ENCODE measurements at regions not wholly inside any gene's neighbourhood (a gene's known extent, or its start where the extent isn't known, plus 50 kb on each side); places are given as distances from the start of the nearest gene placed in this dataset.

DNA sequence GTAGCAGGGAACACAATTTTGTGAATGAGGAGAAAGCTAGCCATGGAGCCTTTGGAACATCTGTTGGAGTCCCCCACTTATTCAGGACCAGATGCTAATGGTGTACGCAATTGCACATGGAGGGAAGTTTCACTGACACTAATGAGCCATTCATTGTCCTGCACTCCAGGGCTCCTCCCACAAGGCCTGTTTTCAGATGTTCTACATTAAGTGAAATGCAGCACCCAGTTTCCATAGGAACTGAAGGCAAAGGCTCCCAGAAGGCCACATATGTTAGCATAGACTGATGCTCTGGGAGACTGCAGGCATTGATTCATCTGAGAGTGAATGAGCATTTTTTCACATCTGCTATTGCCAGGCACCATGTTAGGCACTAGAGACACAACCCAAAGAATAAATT, 399.5 kb downstream of the ETS1 start:
- DNase-seq, result no peak

DNA sequence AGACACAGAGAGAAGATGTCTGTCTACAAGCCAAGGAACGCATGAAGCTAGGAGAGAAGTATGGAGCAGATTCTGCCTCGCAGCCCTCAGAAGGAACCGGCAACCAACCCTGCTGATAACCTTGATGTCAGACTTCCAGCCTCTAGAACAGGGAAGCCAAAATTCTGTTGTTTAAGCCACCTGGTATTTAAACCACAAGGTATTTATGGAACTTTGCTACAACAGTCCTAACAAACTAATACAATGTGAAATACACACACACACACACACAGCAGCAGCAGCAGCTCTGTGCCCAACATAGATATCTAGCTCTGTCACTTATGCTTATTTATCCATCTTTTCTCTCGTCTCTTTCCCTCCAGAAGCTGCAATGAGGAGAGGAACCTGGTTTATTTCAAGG, 400.0 kb downstream of the ETS1 start:
- no peak for DNase-seq

DNA sequence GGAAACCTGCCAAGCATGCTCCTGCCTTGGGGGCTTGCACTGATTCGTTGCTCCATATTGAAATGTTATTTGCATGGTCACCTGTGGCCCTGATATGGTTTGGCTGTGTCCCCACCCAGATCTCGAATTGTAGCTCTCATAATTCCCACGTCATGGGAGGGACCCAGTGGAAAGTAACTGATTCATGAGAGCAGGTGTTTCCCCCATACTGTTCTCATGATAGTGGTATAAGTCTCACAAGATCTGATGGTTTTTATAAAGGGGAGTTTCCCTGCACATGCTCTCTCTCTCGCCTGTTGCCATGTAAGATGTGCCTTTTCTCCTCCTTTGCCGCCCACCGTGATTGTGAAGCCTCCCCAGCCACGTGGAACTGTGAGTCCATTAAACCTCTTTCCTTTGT, 402.4 kb downstream of the ETS1 start:
- DNase-seq, result no peak

DNA sequence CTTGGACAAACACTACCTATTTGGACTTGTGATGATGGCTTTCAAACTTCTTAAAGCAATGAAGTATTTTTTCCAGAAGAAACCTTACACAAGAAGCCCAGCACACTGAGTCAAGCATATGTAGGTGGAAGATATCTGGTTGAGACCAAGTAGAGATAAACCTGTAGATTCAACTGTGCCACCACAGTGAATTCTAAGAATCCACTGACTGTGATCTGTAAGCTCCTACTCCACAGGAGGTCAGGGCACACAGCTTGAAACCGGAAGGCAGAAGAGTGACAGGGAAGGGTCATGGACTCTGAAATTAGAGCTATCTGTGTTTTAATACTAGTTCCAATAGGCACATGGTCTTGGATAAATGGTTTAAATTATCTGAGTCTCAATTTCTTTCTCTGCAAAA, 404.5 kb downstream of the ETS1 start:
- DNase-seq, result no peak

DNA sequence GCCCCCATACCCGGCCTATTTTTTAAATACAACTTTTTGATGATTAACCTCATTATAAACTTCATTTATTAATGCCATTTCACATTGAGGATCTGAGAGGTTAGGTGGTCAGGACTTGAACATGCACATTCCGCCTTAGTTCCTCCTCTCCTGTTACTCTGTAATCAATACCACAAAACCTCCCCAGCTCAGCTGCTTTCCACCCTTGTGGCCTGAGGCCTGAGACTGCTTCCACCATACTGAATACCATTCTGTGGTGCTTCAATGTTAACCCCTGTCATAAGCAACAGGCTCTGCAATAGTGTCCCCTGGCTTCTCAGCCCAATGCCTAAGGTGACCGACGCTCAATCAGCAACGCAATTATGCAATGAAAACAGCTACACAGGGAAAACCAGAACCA, 405.4 kb downstream of the ETS1 start:
- DNase-seq, result no peak

DNA sequence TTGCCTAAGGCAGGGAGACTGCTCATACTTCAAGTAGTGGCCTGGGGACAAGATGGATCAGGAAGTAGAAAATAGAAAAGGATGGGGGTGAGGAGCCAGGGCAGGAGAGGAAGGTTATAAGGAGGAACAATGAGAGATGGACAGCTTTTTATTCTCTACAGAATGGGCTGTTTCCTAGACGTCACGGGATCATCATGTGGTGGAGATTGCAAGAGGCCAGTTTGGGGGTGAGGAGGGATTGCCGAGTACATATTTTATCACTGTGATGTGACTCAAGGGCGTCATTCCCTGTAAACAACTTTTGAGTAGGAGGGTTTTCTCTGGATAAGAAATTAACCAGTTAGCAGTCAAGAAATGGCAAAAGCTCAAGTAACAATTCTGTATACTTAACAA, 406.3 kb downstream of the ETS1 start:
- DNase-seq, result no peak

DNA sequence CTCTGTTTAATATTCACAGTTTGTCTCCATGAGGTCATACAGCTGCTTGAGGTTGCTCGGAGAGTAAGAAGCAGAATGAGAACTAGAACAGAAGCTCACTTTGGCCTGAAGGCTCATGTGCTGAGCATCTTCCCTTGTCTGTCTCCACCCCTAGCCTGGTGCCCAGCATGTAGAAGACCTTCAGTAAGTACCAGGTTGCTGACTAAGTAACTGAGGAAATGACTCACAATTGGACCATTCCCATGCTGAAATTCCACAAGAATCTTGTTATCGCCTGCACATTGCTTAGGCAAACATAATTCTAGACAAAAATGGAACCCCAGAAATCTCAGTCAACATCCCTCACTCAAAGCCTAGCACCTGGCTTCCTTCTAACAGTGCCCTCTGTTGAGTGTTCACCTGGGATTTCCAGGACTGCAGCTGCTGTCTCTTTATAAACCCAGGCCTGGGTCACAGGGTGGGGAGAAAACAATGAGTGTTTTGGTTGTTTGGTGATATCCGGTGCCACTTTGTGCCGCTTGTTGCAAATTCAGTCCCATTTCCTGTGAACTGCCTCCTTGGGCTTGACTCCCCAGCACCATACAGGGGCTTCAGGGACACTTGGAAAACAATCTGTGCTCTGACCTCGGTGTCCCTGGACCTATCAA, 406.8 kb downstream of the ETS1 start:
- DNase-seq, result no peak

DNA sequence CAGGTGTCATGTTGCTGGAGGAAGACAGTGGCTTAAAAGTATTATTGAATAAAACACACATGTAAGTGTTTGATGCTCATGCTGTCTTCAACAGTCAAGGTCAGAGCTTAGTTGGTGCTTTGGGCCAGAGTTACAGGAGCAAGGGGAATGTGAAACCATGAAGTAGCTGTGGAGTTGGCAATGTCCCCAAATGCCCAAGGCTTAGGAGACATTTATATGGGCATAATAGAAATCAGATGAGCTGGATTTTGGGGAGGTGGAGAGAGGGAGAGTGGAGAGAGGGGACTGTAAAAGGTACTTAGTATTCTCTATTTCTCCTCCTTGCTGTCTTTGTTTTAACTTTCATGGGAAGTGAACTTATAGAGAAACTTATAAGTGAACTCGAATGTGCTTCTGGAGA, 407.8 kb downstream of the ETS1 start:
- no peak for DNase-seq

DNA sequence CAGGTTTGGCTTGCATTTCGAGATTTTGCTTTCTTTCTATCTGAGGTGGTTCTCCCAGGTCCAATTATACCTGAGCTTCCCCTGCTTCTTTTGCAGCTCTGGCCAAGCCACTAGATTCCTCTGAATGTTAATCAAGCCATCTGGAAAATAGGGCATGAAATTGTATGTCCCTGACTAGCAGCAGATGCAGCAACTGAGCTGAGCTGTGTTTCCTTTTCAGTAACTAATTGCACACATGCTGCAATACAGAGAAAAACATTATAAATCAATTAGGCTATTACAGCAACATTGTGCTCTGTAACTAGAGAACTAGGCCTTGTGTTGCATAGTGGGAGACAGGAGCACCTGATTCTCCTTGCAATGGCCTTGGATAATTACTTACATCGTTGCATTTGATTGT, 408.3 kb downstream of the ETS1 start:
- peak; percentile 86 for DNase-seq

DNA sequence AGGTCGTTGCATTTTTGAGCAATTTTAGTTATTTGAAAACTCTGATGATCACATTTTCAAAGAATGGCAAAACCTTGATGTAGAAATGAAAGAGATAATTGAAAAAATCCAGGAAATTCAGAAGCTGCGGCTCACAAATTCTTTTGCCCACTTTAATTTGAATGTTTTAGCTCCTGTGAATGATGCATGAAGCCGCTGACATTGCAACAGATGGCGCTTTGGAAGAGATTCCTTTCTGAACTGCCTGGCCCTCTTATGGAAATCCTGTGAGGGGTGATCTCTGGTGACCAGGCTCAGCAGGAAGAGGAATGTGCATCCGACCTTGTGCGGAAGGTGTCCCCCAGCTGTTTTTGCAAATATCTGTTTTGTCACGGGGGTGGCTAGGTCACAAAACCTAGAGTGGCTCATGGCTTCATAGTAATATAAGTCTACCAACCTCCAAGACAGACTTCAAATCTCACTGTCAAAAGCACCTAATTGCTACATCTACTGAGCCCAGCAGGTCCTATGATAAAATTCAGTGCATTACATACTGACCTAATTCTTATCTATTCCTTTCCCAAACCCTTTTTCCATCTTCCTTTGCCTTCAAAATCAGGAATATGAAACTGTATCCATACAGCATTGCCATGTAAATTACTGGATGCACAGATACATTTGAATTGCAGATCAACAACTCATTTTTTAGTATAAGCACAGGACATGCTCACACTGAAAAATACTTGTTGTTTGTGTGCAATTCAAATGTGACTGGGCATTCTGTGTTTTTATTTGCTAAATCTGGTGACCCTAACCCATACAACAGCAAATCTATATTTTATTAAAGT, 412.7 kb downstream of the ETS1 start:
- no peak for DNase-seq

DNA sequence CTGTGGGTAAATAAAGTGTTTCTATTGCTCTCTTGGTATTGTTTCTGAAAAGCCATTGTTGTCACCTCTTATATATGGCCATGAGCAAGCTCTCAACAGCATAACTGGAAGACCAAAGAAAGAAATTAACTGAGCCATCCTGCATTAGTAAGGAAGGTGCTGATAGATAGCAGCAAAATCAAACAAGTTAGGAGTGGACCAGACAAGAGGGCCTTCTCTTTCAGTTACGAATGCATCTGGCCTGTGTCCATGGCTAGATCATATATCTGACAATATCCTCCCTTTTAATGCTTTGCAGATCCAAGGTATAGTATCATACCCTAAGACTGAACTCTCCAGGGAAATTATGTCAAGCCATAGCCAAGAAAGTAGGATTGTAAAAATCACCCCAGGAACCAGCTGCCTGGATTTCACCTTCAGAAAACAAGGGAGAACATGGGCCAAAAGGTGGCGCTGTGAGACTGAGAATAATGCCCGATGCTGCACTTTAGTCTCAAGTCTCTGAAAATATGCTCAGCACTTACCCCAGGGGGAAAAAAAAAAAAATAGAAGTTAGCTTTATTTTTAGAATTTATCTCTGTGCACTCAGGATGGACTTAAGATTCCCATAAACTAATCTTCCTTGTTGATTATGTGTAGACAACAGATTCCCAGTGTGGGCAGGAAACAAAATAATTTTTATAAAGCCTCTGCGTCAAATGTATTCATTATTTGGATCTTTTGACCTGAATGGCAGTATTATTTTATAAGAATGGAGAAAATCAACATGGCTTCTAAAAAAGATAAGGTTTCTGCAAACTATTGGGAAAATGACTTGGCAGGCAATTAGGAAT, 415.1 kb downstream of the ETS1 start:
- peak; percentile 43 for DNase-seq

DNA sequence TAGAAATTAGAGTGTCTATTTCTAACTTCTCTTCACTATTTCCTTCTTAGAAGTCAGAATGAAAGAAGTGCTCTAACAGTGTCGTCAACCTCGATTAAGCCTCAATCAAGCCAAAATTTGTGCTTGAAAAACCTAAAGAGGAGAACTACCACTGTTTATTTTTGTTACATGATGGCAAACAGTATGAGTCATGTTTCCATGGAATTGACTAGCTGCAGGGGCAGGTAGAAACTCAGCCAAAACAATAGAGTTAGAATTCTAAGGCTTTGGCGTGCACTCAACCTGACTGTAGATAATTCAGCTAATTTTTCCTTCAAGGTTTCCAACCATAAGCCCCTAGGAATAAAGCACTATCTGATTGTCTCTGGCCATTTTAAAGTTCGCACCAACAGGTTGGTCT, 415.9 kb downstream of the ETS1 start:
- no peak for DNase-seq

DNA sequence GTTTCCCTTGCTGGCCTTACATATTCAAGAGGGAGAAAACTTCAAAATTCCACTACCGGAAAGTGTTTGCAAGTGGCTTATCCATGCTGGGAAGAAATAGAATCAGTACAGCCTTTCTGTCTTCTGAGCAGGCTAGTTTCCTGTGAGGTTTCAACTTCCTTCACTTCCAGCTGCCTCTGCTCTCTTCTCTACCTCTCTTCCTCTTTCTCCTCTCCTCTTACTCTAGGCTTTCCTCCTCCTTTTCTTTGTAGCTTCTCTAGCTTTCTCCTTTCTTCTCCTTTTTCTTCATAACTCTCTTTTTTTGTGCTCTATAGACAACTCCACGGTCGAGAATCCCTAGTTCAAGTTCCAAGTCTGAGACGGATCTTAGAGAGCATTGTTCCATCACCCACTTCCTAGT, 421.8 kb downstream of the ETS1 start:
- DNase-seq, result no peak

DNA sequence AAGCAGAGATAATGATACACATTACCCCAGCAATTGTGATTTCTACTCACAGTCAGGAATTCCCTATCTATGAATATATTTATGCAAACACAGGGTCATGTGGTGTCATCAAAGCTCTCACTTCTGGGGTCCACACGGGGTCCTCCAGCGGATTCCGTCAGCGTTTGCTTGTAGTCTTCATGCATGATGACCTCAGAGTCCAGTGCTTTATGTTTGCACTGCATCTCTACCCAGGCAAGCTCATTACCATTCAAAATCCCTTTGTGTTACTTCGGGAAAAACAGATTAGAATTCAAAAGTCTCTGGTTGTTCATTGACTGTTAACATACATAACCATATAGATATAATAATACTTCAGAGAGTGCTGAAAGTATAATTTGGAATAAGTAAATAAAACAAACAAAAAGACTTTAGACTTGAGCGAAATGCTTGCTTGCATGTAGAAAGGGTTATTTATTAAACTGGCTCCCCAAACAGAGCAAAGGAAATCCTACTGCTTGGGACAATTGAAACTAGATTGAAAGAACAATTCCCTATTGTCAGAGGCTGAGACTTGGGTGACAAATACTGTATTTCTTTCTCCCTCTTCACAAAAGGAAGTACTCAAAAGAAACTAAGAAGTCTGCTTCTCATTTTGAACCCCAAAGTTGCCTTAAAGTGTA, 423.1 kb downstream of the ETS1 start:
- no peak for DNase-seq

DNA sequence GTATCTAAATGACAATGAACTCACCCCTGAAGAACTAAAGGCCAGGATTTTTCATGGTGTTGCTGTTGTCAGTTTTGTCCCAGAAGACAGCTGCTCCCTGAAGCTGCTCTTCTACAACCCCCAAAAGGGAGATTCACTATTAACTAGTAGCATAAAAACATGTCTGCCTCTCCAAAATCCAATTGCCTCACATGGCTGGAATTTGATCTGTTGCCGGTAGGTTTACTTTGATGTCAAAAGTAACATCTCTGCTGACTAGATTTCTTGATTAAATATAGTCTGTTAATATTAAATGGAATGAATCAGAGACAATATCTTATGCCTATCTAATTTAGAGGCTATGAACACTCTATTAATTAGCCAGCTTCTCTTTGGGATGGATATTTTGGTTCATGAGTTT, 425.4 kb downstream of the ETS1 start:
- no peak for DNase-seq

DNA sequence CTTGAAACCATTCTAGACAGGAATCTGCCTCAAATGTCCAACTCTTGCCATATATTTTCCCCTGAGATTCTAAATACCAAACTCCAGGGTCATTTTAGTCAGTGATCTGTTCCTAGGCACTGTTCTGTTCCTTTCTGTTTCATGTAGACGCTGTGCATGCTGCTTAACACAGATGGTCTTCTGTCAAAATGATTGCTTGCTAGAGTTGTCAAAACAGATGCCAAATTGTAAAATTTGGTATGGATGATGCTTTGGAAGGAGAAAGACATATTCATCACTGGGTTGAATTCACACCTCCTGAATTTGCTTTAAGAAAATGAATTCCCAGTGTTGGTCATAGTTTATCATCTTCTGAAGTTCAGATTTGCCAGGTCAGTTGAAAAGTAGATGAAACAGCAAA, 425.9 kb downstream of the ETS1 start:
- DNase-seq, result no peak

DNA sequence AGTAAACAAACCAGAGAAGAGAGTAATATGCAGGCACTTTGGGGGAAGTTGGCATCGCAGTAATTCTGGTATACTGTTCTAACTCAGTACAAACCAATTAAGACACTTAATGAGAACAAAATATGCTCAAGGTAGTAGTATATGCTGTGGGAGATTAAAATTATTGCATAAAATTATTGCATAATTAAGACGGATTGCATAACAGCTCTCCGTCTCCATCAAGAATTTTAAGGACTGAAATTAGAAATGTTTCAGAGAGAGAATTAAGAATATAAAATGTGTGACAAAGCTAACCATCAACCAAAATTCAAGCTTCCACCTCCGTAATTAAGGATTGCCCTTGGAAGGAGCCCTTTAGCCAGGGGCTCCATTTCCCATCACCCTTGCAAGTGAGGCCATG, 428.5 kb downstream of the ETS1 start:
- DNase-seq, result no peak

DNA sequence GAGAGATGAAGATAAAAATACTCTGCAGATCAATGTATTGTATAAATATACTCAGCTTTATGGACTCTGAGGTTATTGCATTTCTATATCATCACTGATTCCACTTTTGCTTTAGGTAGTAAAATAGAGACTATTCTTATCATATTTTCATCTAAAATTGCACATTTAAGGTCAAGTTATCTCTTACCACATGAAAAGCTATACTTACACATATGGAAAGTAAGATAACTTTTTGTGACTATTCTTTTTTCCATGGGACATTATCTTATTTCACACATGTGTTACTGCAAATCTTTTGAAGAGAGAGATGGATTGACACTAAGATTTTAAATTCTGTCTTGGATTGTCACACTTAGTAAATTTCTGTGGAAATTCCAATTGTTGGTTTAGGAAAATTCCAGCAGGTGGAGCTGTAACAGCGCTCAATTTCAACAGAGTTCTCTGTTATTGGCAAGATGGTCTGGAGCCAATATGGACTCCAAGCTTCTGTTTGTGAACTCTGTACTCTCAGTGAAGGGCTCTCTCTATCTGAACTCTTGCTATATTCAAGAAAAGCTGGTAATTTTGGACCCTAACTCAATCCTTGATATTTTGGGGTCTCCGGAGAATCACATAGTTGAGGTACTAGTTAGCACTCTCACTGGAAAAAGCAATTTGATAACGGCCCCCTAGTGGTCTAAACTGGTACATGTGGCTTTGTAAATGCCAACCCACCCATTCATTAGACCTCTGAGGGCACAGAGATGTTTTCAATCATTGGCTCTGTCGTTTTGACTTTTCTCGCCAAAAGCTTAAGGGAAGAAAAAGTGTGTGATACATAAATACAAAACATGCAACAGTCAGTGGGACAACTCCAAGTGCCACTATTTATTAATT, 429.7 kb downstream of the ETS1 start:
- DNase-seq, result peak; percentile 59

DNA sequence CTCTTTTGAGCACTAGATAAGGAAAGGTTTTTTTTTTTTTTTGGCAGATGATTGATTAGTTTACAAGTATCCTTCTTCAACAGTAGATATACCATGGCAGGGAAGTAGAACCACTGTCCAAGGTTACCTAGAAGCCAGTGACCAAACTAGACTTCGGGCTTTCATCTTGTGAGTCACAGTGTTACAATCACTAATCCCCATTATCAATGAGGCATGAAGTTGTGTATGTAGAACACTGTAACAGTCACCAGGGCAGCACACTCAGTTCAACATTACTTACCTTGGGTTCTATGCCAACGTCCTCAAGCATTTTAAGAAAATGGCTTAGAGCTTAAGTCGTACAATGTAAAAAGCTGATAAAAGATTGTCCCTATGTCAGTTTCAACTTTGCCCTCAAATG, 430.9 kb downstream of the ETS1 start:
- DNase-seq, result no peak

DNA sequence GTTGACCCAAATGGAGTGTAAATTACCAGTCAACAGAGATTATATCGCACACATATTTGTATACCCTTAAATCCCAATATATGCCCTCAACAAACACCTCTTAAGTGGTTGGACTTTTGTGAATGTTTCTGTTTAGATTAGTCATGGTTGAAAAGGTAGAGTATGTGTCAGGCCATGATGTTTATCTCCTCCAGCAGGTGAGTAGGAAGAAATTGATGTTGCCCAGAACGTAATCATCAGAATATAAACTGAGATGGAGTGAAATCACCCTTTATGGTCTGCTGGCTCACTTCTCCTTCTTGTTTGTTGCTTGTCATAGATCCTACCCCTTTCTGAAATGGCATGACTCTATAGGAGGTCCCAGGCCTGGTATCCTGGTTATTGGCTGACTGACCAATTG, 431.8 kb downstream of the ETS1 start:
- DNase-seq, result no peak

DNA sequence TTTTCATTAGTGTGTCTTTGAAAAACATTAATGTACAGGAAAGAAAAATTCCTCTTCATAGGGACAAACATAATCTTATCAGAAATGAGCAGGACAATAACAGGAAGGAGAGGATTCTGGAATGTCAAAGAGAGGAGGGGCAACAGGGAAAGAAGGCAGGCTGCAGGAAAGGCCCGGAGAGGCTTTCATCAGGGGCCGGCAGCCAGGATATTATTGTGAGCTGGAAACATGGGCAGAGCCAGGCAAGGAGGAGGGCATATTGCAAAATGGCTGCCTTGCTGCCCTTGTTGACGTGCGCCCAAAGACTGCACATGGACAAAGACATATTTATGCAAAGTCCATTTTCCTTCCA, 433.7 kb downstream of the ETS1 start:
- DNase-seq, result no peak
